GM23338 (cell line): ENCODE measurements at regions not wholly inside any gene's neighbourhood (a gene's known extent, or its start where the extent isn't known, plus 50 kb on each side); places are given as distances from the start of the nearest gene placed in this dataset.

Experiments
- ATAC-seq: fragments of 200-7000 bp; cut with Tn5 transposase; 3 replicates; pipeline ENCODE4 v1.9.1; 2020
- DNase-seq: peaks from one replicate; pipeline ENCODE4 v3.0.0-alpha.2; 2015; ENCODE audit warnings: low spot score
- H2AFZ ChIP-seq: fragments of 200-600 bp; sonication (generic); 2 replicates; pipeline ENCODE4 v1.8.0; 2016; ENCODE audit warnings: antibody characterized with exemption, mild to moderate bottlenecking, moderate library complexity
- H3F3A ChIP-seq: fragments of 200-600 bp; sonication (generic); replicated peaks from 2 replicates; pipeline ENCODE4 v1.8.0; 2017; ENCODE audit warnings: antibody characterized with exemption, mixed run types, low read depth
- H3K27ac ChIP-seq: fragments of 200-600 bp; sonication (generic); 2 replicates; pipeline ENCODE4 v1.6.1; 2016; ENCODE audit warnings: low read depth
- H3K27me3 ChIP-seq: fragments of 200-600 bp; sonication (generic); 2 replicates; pipeline ENCODE4 v1.8.0; 2016; ENCODE audit warnings: mild to moderate bottlenecking, mixed run types, moderate library complexity; ENCODE audit not compliant: insufficient read depth
- H3K36me3 ChIP-seq: fragments of 200-600 bp; sonication (generic); 2 replicates; pipeline ENCODE4 v1.8.0; 2016; ENCODE audit warnings: mild to moderate bottlenecking; ENCODE audit not compliant: insufficient read depth
- H3K4me1 ChIP-seq: fragments of 200-600 bp; sonication (generic); 2 replicates; pipeline ENCODE4 v1.8.0; 2016; ENCODE audit warnings: mild to moderate bottlenecking, moderate library complexity; ENCODE audit not compliant: insufficient read depth
- H3K4me2 ChIP-seq: fragments of 200-600 bp; sonication (generic); 2 replicates; pipeline ENCODE4 v1.7.1; 2017; ENCODE audit warnings: mixed run types
- H3K4me3 ChIP-seq: fragments of 200-600 bp; sonication (generic); 2 replicates; pipeline ENCODE4 v1.6.1; 2016; ENCODE audit warnings: mixed run types
- H3K79me2 ChIP-seq: fragments of 200-600 bp; sonication (generic); replicated peaks from 2 replicates; pipeline ENCODE4 v1.8.0; 2017; ENCODE audit warnings: mild to moderate bottlenecking; ENCODE audit not compliant: insufficient read depth
- H3K9me2 ChIP-seq: fragments of 200-600 bp; sonication (generic); 2 replicates; pipeline ENCODE4 v1.8.0; 2017; ENCODE audit not compliant: insufficient read depth
- H4K20me1 ChIP-seq: fragments of 200-600 bp; sonication (generic); replicated peaks from 2 replicates; pipeline ENCODE4 v1.8.0; 2017; ENCODE audit warnings: mild to moderate bottlenecking; ENCODE audit not compliant: insufficient read depth
- H3K27ac Mint-ChIP-seq: 2 replicates; pipeline ENCODE4 v1.8.0; 2020; ENCODE audit warnings: inconsistent platforms, mild to moderate bottlenecking, moderate library complexity, mixed read lengths
- H3K27me3 Mint-ChIP-seq: 3 replicates; pipeline ENCODE4 v1.8.0; 2022; ENCODE audit warnings: low read depth, mild to moderate bottlenecking, moderate library complexity, mixed read lengths, inconsistent platforms; ENCODE audit not compliant: insufficient read depth, poor library complexity
- H3K36me3 Mint-ChIP-seq: 3 replicates; pipeline ENCODE4 v1.8.0; 2021; ENCODE audit warnings: low read depth, mild to moderate bottlenecking, inconsistent platforms, moderate library complexity, mixed read lengths
- H3K4me1 Mint-ChIP-seq: 3 replicates; pipeline ENCODE4 v1.8.0; 2020; ENCODE audit warnings: mild to moderate bottlenecking, inconsistent platforms, mixed read lengths
- H3K4me3 Mint-ChIP-seq: 3 replicates; pipeline ENCODE4 v1.8.0; 2021; ENCODE audit warnings: moderate library complexity, mild to moderate bottlenecking, inconsistent platforms, mixed read lengths
- H3K9me3 Mint-ChIP-seq: 3 replicates; pipeline ENCODE4 v1.8.0; 2020; ENCODE audit warnings: moderate library complexity, mild to moderate bottlenecking, inconsistent platforms, mixed read lengths
- CREB1 ChIP-seq: fragments of 250-450 bp; sonication (Bioruptor Pico); IDR thresholded peaks from 2 replicates; pipeline ENCODE4 v1.5.0; 2020; ENCODE audit warnings: low read depth, mild to moderate bottlenecking, moderate library complexity
- ETS1 ChIP-seq: IDR thresholded peaks from 2 replicates; pipeline ENCODE4 v1.6.1; 2016; ENCODE audit warnings: antibody characterized with exemption
- EZH2 ChIP-seq: fragments of 200-600 bp; sonication (generic); IDR thresholded peaks from one replicate; pipeline ENCODE4 v1.8.0; 2017; ENCODE audit warnings: antibody characterized with exemption, mild to moderate bottlenecking, low read depth; ENCODE audit not compliant: unreplicated experiment
- EZH2phosphoT487 ChIP-seq: fragments of 200-600 bp; sonication (generic); IDR thresholded peaks from one replicate; pipeline ENCODE4 v1.8.1; 2018; ENCODE audit warnings: antibody characterized with exemption; ENCODE audit not compliant: unreplicated experiment
- NANOG ChIP-seq: IDR thresholded peaks from 2 replicates; pipeline ENCODE4 v1.6.1; 2016; ENCODE audit warnings: antibody characterized with exemption, borderline replicate concordance
- POLR2AphosphoS5 ChIP-seq: IDR thresholded peaks from 2 replicates; pipeline ENCODE4 v1.6.1; 2016; ENCODE audit warnings: antibody characterized with exemption, low read depth
- REST ChIP-seq: IDR thresholded peaks from one replicate; pipeline ENCODE4 v1.6.1; 2018; ENCODE audit warnings: antibody characterized with exemption; ENCODE audit not compliant: unreplicated experiment
- STAT1 ChIP-seq: IDR thresholded peaks from one replicate; pipeline ENCODE4 v1.6.1; 2016; ENCODE audit warnings: antibody characterized with exemption; ENCODE audit not compliant: unreplicated experiment
- ZNF114 ChIP-seq: fragments of 250-450 bp; sonication (Bioruptor Pico); IDR thresholded peaks from 2 replicates; pipeline ENCODE4 v1.5.0; 2020; ENCODE audit warnings: mild to moderate bottlenecking, moderate library complexity
- ZNF331 ChIP-seq: fragments of 250-450 bp; sonication (Bioruptor Pico); IDR thresholded peaks from 2 replicates; pipeline ENCODE4 v1.5.0; 2020; ENCODE audit warnings: low read depth, mild to moderate bottlenecking, moderate library complexity
- ZNF462 ChIP-seq: fragments of 250-450 bp; sonication (Bioruptor Pico); IDR thresholded peaks from 2 replicates; pipeline ENCODE4 v1.5.0; 2020; ENCODE audit warnings: mild to moderate bottlenecking, moderate library complexity

GRCh38 chr5:5585751-5586341, 163.4 kb downstream of the ICE1 start:
- Histone ChIP-seq H3K27me3 (no peaks in the 10 kb centered on the region), H3F3A (no peaks in the 10 kb centered on the region), H3K4me1 (peaks cover 7% of the 10 kb centered on the region; the same call in 1 of the 2 replicates), H3K27ac (no peak overlapping the region), H3K36me3 (peaks cover 5% of the 10 kb centered on the region; the same call in 1 of the 2 replicates), H3K79me2 (no peaks in the 10 kb centered on the region), H2AFZ (no peak overlapping the region), H3K4me2 (no peak overlapping the region), H4K20me1 (no peaks in the 10 kb centered on the region), H3K9me2 (peaks cover 14% of the 10 kb centered on the region), H3K4me3 (no peak overlapping the region)
- Mint-ChIP-seq H3K27me3 (no peaks in the 10 kb centered on the region), H3K9me3 (no peaks in the 10 kb centered on the region), H3K36me3 (no peaks in the 10 kb centered on the region; the same call in 2 of the 3 replicates), H3K4me3 (no peak overlapping the region), H3K4me1 (peaks cover 3% of the 10 kb centered on the region; the same call in 1 of the 3 replicates), H3K27ac (no peak overlapping the region)
- TF ChIP-seq ZNF331 (CRISPR knock-in tag) (no peak), POLR2AphosphoS5 (no peak), NANOG (no peak), STAT1 (no peak)
- ATAC-seq: no peak
- DNase-seq: no peak

- H3K4me2 ChIP-seq: no peak overlapping the region
- ATAC-seq (no peak), DNase-seq (no peak)
- no peak overlapping the region for H2AFZ ChIP-seq
- Mint-ChIP-seq H3K27me3 (no peaks in the 10 kb centered on the region), H3K36me3 (no peaks in the 10 kb centered on the region; the same call in 2 of the 3 replicates), H3K4me1 (peaks cover 3% of the 10 kb centered on the region; the same call in 1 of the 3 replicates), H3K27ac (no peak overlapping the region), H3K4me3 (no peak overlapping the region), H3K9me3 (no peaks in the 10 kb centered on the region)
- peaks cover 5% of the 10 kb centered on the region; the same call in 1 of the 2 replicates for H3K36me3 ChIP-seq
- peaks cover 17% of the 10 kb centered on the region for H3K9me2 ChIP-seq
- peaks cover 7% of the 10 kb centered on the region; the same call in 1 of the 2 replicates for H3K4me1 ChIP-seq
- H3K79me2 ChIP-seq: no peaks in the 10 kb centered on the region
- H3K4me3 ChIP-seq: no peak overlapping the region
- H3K27me3 ChIP-seq: no peaks in the 10 kb centered on the region
- no peak overlapping the region for H3K27ac ChIP-seq
- no peaks in the 10 kb centered on the region for H3F3A ChIP-seq
- no peaks in the 10 kb centered on the region for H4K20me1 ChIP-seq
- TF ChIP-seq STAT1 (no peak), CREB1 (CRISPR knock-in tag) (no peak), EZH2phosphoT487 (no peak), ETS1 (no peak), POLR2AphosphoS5 (no peak), ZNF114 (no peak), NANOG (no peak), ZNF331 (CRISPR knock-in tag) (no peak), EZH2 (no peak), ZNF462 (no peak), REST (no peak)
Observed at GRCh38 chr5:5584751-5585150, 162.3 kb downstream of the ICE1 start.
